ENCODE measurements at regions not wholly inside any gene's neighbourhood (a gene's known extent, or its start where the extent isn't known, plus 50 kb on each side); places are given as distances from the start of the nearest gene placed in this dataset.

DNA sequence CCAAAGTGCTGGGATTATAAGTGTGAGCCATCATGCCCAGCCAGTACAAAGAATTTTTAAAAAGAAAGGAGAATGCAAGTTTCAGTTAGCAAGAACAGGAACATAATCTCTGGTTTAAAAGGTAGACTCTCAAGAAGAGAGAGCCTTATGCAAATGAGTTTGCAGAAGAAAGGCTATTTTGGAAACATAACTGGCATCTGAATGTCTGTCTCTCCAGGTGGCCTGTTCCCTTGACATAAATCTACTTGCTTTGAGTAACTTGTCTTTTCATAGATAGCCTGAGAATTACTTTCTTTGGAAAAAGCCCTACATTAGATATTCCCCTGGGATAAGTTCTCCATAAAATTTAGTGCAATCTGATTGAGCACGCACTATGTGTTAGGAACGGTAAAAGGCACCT, 109.6 kb downstream of the ICOS start:
- peak; percentile 23 for DNase-seq (ENCODE audit: low spot score)
- TF ChIP-seq CTCF (IDR thresholded peaks at IDR 0.05; ENCODE audit: extremely low read depth, missing control alignments) = no peak

- DNase-seq (ENCODE audit: low spot score) = peak; percentile 30
- TF ChIP-seq CTCF (IDR thresholded peaks at IDR 0.05; ENCODE audit: extremely low read depth, missing control alignments) = no peak
Observed at GRCh38 chr2:204049635-204050034, 113.1 kb downstream of the ICOS start.

GRCh38 chr2:204050681-204051080, 114.1 kb downstream of the ICOS start:
- no peak for TF ChIP-seq CTCF (IDR thresholded peaks at IDR 0.05; ENCODE audit: extremely low read depth, missing control alignments)
- no peak for DNase-seq (ENCODE audit: low spot score)

DNA sequence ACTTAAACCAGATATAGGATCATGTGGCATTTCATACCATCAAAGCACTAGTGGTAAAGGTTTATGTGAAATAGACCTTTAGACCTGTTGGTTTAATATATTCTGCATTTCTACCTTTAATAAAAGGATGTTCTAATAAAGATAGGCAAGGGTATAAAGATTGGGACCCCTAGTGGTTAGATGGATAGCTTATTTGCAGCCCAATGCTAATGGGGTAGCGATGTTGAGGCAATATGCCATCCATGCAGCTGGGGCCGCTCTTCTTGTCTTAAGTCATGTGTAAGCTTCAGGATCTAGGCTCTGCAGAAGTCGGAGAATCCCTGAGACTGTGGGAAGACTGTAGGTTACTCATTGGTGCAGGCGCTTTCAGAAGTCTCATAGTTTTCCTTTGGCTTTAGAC, 114.9 kb downstream of the ICOS start:
- no peak for DNase-seq (ENCODE audit: low spot score)
- TF ChIP-seq CTCF (IDR thresholded peaks at IDR 0.05; ENCODE audit: extremely low read depth, missing control alignments) = peak; percentile 5

DNA sequence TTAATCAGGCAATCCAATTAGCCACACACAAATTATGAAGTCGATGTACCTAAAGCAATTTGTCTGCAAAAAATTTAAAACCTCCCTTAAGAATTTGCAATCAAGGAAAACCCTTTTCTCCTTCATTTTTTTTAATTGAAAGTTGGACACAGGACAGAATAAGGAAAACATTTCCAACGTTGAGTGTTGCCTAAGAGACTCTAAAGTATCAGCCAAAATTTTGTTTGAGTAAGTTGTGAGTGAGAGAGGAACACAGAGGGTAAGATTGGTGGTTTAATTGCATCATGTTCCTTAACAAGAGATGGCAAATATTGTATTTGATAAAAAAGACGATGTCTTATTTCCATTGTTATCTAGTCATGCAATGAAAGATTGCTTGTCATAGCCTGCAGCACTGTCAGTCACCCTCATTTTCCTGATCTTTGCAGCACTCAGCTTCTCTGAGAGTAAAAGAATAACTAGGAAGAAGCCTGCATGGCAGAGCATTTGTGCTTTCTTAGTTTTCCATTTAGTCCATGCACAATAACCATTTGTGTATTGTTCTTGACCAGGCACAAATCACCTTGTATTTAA, 115.5 kb downstream of the ICOS start:
- no peak for TF ChIP-seq CTCF (IDR thresholded peaks at IDR 0.05; ENCODE audit: extremely low read depth, missing control alignments)
- DNase-seq (ENCODE audit: low spot score) = no peak

DNA sequence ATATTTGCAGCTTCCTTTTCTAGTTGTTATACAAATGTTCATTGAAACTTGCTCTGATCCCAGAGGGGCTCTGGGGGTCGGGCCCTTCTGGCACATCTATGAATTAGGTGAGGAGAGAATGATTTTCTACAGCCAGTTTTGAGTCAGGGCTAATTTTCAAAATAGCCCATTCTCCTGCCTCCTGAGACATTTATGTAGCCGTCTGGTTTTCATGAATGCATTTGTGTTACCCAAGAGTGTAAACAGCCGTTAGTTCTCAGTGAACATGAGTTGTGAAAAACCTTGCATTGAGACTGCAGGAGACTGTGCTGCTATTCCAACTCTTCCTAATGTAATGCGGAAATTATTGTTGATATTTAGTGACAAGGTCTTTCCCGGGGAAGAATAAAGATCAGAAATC, 122.5 kb downstream of the ICOS start:
- no peak for TF ChIP-seq CTCF (IDR thresholded peaks at IDR 0.05; ENCODE audit: extremely low read depth, missing control alignments)
- no peak for DNase-seq (ENCODE audit: low spot score)

DNA sequence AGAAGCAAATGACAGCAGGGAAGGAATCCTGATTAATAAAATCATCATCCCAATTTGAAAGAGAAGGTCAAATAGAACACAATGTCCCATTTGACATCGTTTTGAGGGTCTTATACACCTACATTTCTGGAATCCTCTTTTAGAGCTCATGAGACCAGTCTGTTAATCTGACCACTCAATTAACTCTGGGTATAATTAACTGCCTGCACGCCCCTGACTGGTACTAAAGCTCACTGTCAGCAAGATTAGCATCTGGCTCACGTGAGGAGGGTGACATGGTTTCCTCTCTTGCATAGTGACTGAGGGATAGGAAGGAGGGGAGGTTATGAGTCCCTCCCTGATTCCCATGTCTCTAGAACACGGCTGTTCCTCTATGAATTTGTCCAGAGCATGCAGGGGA, 124.3 kb downstream of the ICOS start:
- TF ChIP-seq CTCF (IDR thresholded peaks at IDR 0.05; ENCODE audit: extremely low read depth, missing control alignments) = no peak
- DNase-seq (ENCODE audit: low spot score) = no peak

Data from GM20000 (cell line).